ENCODE measurements at regions not wholly inside any gene's neighbourhood (a gene's known extent, or its start where the extent isn't known, plus 50 kb on each side); places are given as distances from the start of the nearest gene placed in this dataset.
"Not testable (repeated sequence)": the region's sequence is repeated elsewhere in the genome, so short reads cannot be mapped to it uniquely, and the experiment has no call there.

- peaks cover 39% of the 10 kb centered on the region for H3K27me3 Mint-ChIP-seq
- H3K36me3 Mint-ChIP-seq (ENCODE audit: low read depth), result no peaks in the 10 kb centered on the region
- no peak overlapping the region for H3K27ac Mint-ChIP-seq
- ATAC-seq (ENCODE audit: low read depth) (no peak), DNase-seq (no peak)
- intact Hi-C loops (cut with micrococcal nuclease), result no loop called here
- POLR2A ChIA-PET, result no interaction called here
- H3K4me1 Mint-ChIP-seq, result peaks cover 2% of the 10 kb centered on the region
- H3K9me3 Mint-ChIP-seq, result no peaks in the 10 kb centered on the region
- no peak for TF ChIP-seq CTCF (IDR thresholded peaks at IDR 0.05)
- no peak overlapping the region for H3K4me3 Mint-ChIP-seq
- CTCF ChIA-PET, result no interaction called here
Measured at GRCh38 chr20:50330504-50331313, 140.1 kb downstream of the CEBPB start.

DNA sequence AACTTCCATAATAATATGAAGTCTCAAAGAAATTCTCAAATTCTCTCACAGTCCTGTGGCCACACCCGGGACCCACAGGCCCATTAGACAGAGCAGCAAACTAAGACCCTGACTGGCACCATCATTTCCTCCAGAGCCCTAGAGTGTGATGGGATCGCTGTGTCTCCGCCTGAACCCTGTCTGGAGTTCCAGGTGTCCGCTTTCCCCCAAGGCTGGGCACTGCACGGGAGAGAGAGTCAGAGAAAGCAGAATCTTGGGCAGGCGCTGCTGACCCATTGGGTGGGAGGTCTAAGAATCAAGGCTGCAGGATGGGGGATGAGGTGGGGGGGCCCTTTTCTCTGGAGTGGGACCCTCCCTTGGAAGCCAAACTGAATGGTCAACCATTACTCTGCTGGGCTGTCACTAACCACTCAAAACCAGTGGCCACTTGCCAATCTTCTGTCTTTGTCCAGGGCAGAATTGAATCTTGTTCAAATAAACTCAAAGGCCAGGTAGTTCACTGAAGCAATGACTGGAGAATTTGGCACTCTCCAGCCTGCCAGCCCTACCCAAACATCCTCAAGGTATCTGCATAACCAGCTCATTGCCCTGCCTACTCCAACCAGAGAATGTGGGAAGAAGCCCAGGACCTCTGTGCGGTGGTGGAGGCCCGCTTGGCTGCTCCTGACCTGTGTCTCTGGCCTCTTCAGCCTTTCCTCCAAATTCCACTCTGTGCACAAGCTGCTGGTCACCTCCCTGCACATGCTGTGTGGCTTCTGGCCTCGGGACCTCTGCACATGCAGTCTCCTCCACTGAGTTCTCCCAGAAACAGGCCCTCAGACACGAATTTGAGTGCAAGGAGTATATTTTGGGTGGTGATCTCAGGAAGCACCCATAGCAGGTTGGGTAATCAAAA lies 141.1 kb downstream of the CEBPB start:
- Mint-ChIP-seq H3K27ac (no peak overlapping the region), H3K27me3 (peaks cover 39% of the 10 kb centered on the region), H3K4me3 (no peak overlapping the region), H3K9me3 (no peaks in the 10 kb centered on the region), H3K36me3 (ENCODE audit: low read depth) (no peaks in the 10 kb centered on the region), H3K4me1 (peaks cover 2% of the 10 kb centered on the region)
- ATAC-seq (ENCODE audit: low read depth), result no peak
- CTCF ChIA-PET, result no interaction called here
- DNase-seq, result no peak
- intact Hi-C loops (cut with micrococcal nuclease), result no loop called here
- no peak for TF ChIP-seq CTCF (IDR thresholded peaks at IDR 0.05)
- POLR2A ChIA-PET, result no interaction called here

- H3K27me3 Mint-ChIP-seq, result peaks cover 37% of the 10 kb centered on the region
- no peak for TF ChIP-seq CTCF (IDR thresholded peaks at IDR 0.05)
Measured at GRCh38 chr20:50332491-50332980, 141.9 kb downstream of the CEBPB start.

GRCh38 chr20:50333131-50333670 lies 142.6 kb downstream of the CEBPB start:
- ChIA-PET CTCF (no interaction called here), POLR2A (no interaction called here)
- Mint-ChIP-seq H3K36me3 (ENCODE audit: low read depth) (no peaks in the 10 kb centered on the region), H3K4me3 (no peak overlapping the region), H3K4me1 (peaks cover 4% of the 10 kb centered on the region), H3K27ac (no peak overlapping the region), H3K27me3 (peaks cover 37% of the 10 kb centered on the region), H3K9me3 (no peaks in the 10 kb centered on the region)
- DNase-seq (no peak), ATAC-seq (ENCODE audit: low read depth) (no peak)
- intact Hi-C loops (cut with micrococcal nuclease), result no loop called here
- TF ChIP-seq CTCF (IDR thresholded peaks at IDR 0.05), result no peak

More at GRCh38 chr20:50332491-50332980, 141.9 kb downstream of the CEBPB start:
- Mint-ChIP-seq H3K4me3 (no peak overlapping the region), H3K27ac (no peak overlapping the region), H3K36me3 (ENCODE audit: low read depth) (no peaks in the 10 kb centered on the region), H3K9me3 (no peaks in the 10 kb centered on the region), H3K4me1 (peaks cover 2% of the 10 kb centered on the region)
- DNase-seq, result no peak
- CTCF ChIA-PET, result no interaction called here
- intact Hi-C loops (cut with micrococcal nuclease), result no loop called here
- POLR2A ChIA-PET, result no interaction called here
- ATAC-seq (ENCODE audit: low read depth), result no peak

DNA sequence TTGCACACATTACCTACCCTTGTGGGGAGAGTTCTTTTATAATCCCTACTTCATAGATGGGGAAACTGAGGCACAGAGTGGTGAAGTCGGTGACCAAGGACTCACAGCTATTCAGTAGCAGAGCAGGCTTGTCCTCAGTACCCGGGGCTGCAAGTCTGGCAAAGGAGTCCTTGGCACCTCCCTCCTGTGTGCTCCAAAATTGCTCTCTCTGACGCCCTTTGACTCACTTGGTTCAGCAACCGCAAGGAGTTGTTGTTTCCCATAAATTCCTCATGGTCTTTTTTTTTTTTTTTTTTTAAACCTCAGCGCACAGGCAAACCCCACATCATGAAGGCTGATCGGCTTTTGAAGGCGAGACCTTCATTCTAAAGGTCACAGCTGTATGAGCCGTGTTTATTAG lies 143.2 kb downstream of the CEBPB start:
- no peak for TF ChIP-seq CTCF (IDR thresholded peaks at IDR 0.05)
- no peaks in the 10 kb centered on the region for H3K36me3 Mint-ChIP-seq (ENCODE audit: low read depth)
- H3K27me3 Mint-ChIP-seq, result peaks cover 37% of the 10 kb centered on the region
- no peaks in the 10 kb centered on the region for H3K9me3 Mint-ChIP-seq
- ChIA-PET POLR2A (no interaction called here), CTCF (no interaction called here)
- H3K4me3 Mint-ChIP-seq, result no peak overlapping the region
- H3K4me1 Mint-ChIP-seq, result peaks cover 10% of the 10 kb centered on the region
- ATAC-seq (ENCODE audit: low read depth) (no peak), DNase-seq (no peak)
- intact Hi-C loops (cut with micrococcal nuclease), result no loop called here
- no peak overlapping the region for H3K27ac Mint-ChIP-seq

DNA sequence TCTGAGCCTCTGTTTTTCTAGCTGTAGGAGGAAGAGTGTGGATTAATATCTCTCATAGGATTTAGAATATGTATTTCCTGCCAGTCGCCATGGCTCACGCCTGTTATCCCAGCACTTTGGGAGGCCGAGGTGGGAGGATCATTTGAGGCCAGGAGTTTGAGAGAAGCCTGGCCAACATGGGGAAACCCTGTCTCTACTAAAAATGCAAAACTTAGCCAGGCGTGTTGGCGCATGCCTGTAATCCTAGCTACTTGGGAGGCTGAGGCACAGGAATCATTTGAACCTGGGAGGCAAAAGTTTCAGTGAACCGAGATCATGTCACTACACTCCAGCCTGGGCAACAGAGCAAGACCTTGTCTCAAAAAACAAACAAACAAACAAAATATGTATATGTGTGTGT lies 143.9 kb downstream of the CEBPB start:
- intact Hi-C loops (cut with micrococcal nuclease); ATAC-seq (ENCODE audit: low read depth): not testable (repeated sequence)
- peaks cover 16% of the 10 kb centered on the region for H3K4me1 Mint-ChIP-seq

More for the DNA sequence above, 143.9 kb downstream of the CEBPB start:
- POLR2A ChIA-PET; H3K9me3 Mint-ChIP-seq; H3K27ac Mint-ChIP-seq; CTCF ChIA-PET; H3K4me3 Mint-ChIP-seq; H3K36me3 Mint-ChIP-seq (ENCODE audit: low read depth); DNase-seq: not testable (repeated sequence)
- H3K27me3 Mint-ChIP-seq, result peaks cover 33% of the 10 kb centered on the region

All from activated B cell treated with CpG ODN at 0.5 μM for 24 hours (primary cell).